ENCODE measurements at regions not wholly inside any gene's neighbourhood (a gene's known extent, or its start where the extent isn't known, plus 50 kb on each side); places are given as distances from the start of the nearest gene placed in this dataset.

- DNase-seq, result no peak
Observed at GRCh38 chr3:28743271-28743670, 394.6 kb upstream of the AZI2 start.

GRCh38 chr3:28743831-28744230 is 395.2 kb upstream of the AZI2 start:
- DNase-seq, result no peak

GRCh38 chr3:28745436-28745835 is 396.8 kb upstream of the AZI2 start:
- DNase-seq, result peak; percentile 5

- peak; percentile 4 for DNase-seq
Observed at GRCh38 chr3:28745916-28746617, 397.4 kb upstream of the AZI2 start.

- DNase-seq, result no peak
Observed at GRCh38 chr3:28746990-28747389, 398.4 kb upstream of the AZI2 start.

- no peak for DNase-seq
Observed at GRCh38 chr3:28751864-28752263, 403.2 kb upstream of the AZI2 start.

GRCh38 chr3:28752290-28752689 is 403.7 kb upstream of the AZI2 start:
- no peak for DNase-seq

GRCh38 chr3:28756056-28756455 is 407.4 kb upstream of the AZI2 start:
- DNase-seq, result no peak

- DNase-seq, result no peak
Observed at GRCh38 chr3:28758115-28758514, 409.5 kb upstream of the AZI2 start.

- DNase-seq, result no peak
Observed at GRCh38 chr3:28761375-28761774, 412.8 kb upstream of the AZI2 start.

GRCh38 chr3:28765194-28765593 is 416.6 kb upstream of the AZI2 start:
- DNase-seq, result no peak

GRCh38 chr3:28768439-28768838 is 419.8 kb upstream of the AZI2 start:
- no peak for DNase-seq

GRCh38 chr3:28777806-28778475 is 429.3 kb upstream of the AZI2 start:
- DNase-seq, result no peak

GRCh38 chr3:28780480-28780879 is 431.9 kb upstream of the AZI2 start:
- DNase-seq, result no peak

- DNase-seq, result no peak
Observed at GRCh38 chr3:28781053-28781452, 432.4 kb upstream of the AZI2 start.

GRCh38 chr3:28786446-28786845 is 437.8 kb upstream of the AZI2 start:
- no peak for DNase-seq

GRCh38 chr3:28788571-28788970 is 439.9 kb upstream of the AZI2 start:
- DNase-seq, result no peak

- no peak for DNase-seq
Observed at GRCh38 chr3:28791713-28792255, 443.2 kb upstream of the AZI2 start.

- no peak for DNase-seq
Observed at GRCh38 chr3:28792604-28793003, 444.0 kb upstream of the AZI2 start.

- no peak for DNase-seq
Observed at GRCh38 chr3:28799084-28799483, 450.5 kb upstream of the AZI2 start.

- no peak for DNase-seq
Observed at GRCh38 chr3:28800203-28800602, 451.6 kb upstream of the AZI2 start.

- no peak for DNase-seq
Observed at GRCh38 chr3:28808068-28808467, 459.4 kb upstream of the AZI2 start.

- no peak for DNase-seq
Observed at GRCh38 chr3:28816017-28816416, 464.9 kb upstream of the RBMS3 start.

- no peak for DNase-seq
Observed at GRCh38 chr3:28824316-28824715, 456.6 kb upstream of the RBMS3 start.

- DNase-seq, result no peak
Observed at GRCh38 chr3:28826840-28827239, 454.0 kb upstream of the RBMS3 start.
